ENCODE measurements at regions not wholly inside any gene's neighbourhood (a gene's known extent, or its start where the extent isn't known, plus 50 kb on each side); places are given as distances from the start of the nearest gene placed in this dataset.

GRCh38 chr14:89654998-89655397 lies 238.0 kb upstream of the FOXN3 start:
- Mint-ChIP-seq H3K27ac (no peak overlapping the region), H3K4me1 (peaks cover 15% of the 10 kb centered on the region), H3K27me3 (no peaks in the 10 kb centered on the region), H3K4me3 (no peak overlapping the region), H3K36me3 (no peaks in the 10 kb centered on the region), H3K9me3 (no peaks in the 10 kb centered on the region)

GRCh38 chr14:89652352-89652751 lies 235.3 kb upstream of the FOXN3 start:
- H3K4me3 Mint-ChIP-seq = no peak overlapping the region
- no peaks in the 10 kb centered on the region for H3K9me3 Mint-ChIP-seq
- no peak overlapping the region for H3K27ac Mint-ChIP-seq
- no peaks in the 10 kb centered on the region for H3K27me3 Mint-ChIP-seq
- peaks cover 24% of the 10 kb centered on the region for H3K4me1 Mint-ChIP-seq
- H3K36me3 Mint-ChIP-seq = no peaks in the 10 kb centered on the region

GRCh38 chr14:89651805-89652204 lies 234.8 kb upstream of the FOXN3 start:
- H3K4me3 Mint-ChIP-seq = no peak overlapping the region

GRCh38 chr14:89650077-89650978 lies 233.3 kb upstream of the FOXN3 start:
- Mint-ChIP-seq H3K9me3 (no peaks in the 10 kb centered on the region), H3K27ac (peak overlapping the region; percentile 49), H3K4me3 (no peak overlapping the region), H3K36me3 (no peaks in the 10 kb centered on the region), H3K27me3 (no peaks in the 10 kb centered on the region), H3K4me1 (peaks cover 21% of the 10 kb centered on the region)

More at GRCh38 chr14:89651805-89652204, 234.8 kb upstream of the FOXN3 start:
- peaks cover 21% of the 10 kb centered on the region for H3K4me1 Mint-ChIP-seq
- no peaks in the 10 kb centered on the region for H3K27me3 Mint-ChIP-seq
- no peaks in the 10 kb centered on the region for H3K9me3 Mint-ChIP-seq
- H3K27ac Mint-ChIP-seq = no peak overlapping the region
- no peaks in the 10 kb centered on the region for H3K36me3 Mint-ChIP-seq

GRCh38 chr14:89649451-89650075 lies 232.5 kb upstream of the FOXN3 start:
- H3K4me3 Mint-ChIP-seq = no peak overlapping the region
- peak overlapping the region; percentile 74 for H3K27ac Mint-ChIP-seq
- H3K9me3 Mint-ChIP-seq = no peaks in the 10 kb centered on the region
- H3K27me3 Mint-ChIP-seq = no peaks in the 10 kb centered on the region
- H3K36me3 Mint-ChIP-seq = no peaks in the 10 kb centered on the region
- H3K4me1 Mint-ChIP-seq = peaks cover 21% of the 10 kb centered on the region

GRCh38 chr14:89648924-89649323 lies 231.9 kb upstream of the FOXN3 start:
- H3K9me3 Mint-ChIP-seq = no peaks in the 10 kb centered on the region
- no peak overlapping the region for H3K4me3 Mint-ChIP-seq
- no peaks in the 10 kb centered on the region for H3K36me3 Mint-ChIP-seq
- no peaks in the 10 kb centered on the region for H3K27me3 Mint-ChIP-seq
- H3K27ac Mint-ChIP-seq = peak overlapping the region; percentile 37
- H3K4me1 Mint-ChIP-seq = peaks cover 26% of the 10 kb centered on the region

- H3K36me3 Mint-ChIP-seq = no peaks in the 10 kb centered on the region
- no peaks in the 10 kb centered on the region for H3K27me3 Mint-ChIP-seq
- H3K4me1 Mint-ChIP-seq = peaks cover 26% of the 10 kb centered on the region
- peak overlapping the region; percentile 37 for H3K27ac Mint-ChIP-seq
- H3K4me3 Mint-ChIP-seq = no peak overlapping the region
- no peaks in the 10 kb centered on the region for H3K9me3 Mint-ChIP-seq
Observed at GRCh38 chr14:89648510-89648909, 231.5 kb upstream of the FOXN3 start.

GRCh38 chr14:89646971-89647370 lies 229.9 kb upstream of the FOXN3 start:
- Mint-ChIP-seq H3K9me3 (no peaks in the 10 kb centered on the region), H3K27me3 (no peaks in the 10 kb centered on the region), H3K36me3 (peaks cover 2% of the 10 kb centered on the region), H3K4me3 (no peak overlapping the region), H3K4me1 (peaks cover 39% of the 10 kb centered on the region), H3K27ac (no peak overlapping the region)

- H3K4me1 Mint-ChIP-seq = peaks cover 47% of the 10 kb centered on the region
- H3K36me3 Mint-ChIP-seq = peaks cover 7% of the 10 kb centered on the region
- H3K9me3 Mint-ChIP-seq = peaks cover 6% of the 10 kb centered on the region
- H3K27me3 Mint-ChIP-seq = no peaks in the 10 kb centered on the region
- no peak overlapping the region for H3K4me3 Mint-ChIP-seq
- no peak overlapping the region for H3K27ac Mint-ChIP-seq
Observed at GRCh38 chr14:89644641-89645040, 227.6 kb upstream of the FOXN3 start.

GRCh38 chr14:89641495-89642175 lies 224.6 kb upstream of the FOXN3 start:
- no peaks in the 10 kb centered on the region for H3K27me3 Mint-ChIP-seq

GRCh38 chr14:89640141-89640540 lies 223.1 kb upstream of the FOXN3 start:
- H3K27ac Mint-ChIP-seq = peak overlapping the region; percentile 85
- H3K9me3 Mint-ChIP-seq = peaks cover 12% of the 10 kb centered on the region
- no peaks in the 10 kb centered on the region for H3K27me3 Mint-ChIP-seq
- peaks cover 68% of the 10 kb centered on the region for H3K4me1 Mint-ChIP-seq
- peaks cover 7% of the 10 kb centered on the region for H3K36me3 Mint-ChIP-seq
- peak overlapping the region; percentile 12 for H3K4me3 Mint-ChIP-seq

More at GRCh38 chr14:89641495-89642175, 224.6 kb upstream of the FOXN3 start:
- H3K4me3 Mint-ChIP-seq = peak overlapping the region; percentile 81
- H3K36me3 Mint-ChIP-seq = peaks cover 7% of the 10 kb centered on the region
- peak overlapping the region; percentile 77 for H3K27ac Mint-ChIP-seq
- peaks cover 68% of the 10 kb centered on the region for H3K4me1 Mint-ChIP-seq
- peaks cover 12% of the 10 kb centered on the region for H3K9me3 Mint-ChIP-seq

GRCh38 chr14:89639687-89640086 lies 222.7 kb upstream of the FOXN3 start:
- no peak overlapping the region for H3K4me3 Mint-ChIP-seq
- peaks cover 68% of the 10 kb centered on the region for H3K4me1 Mint-ChIP-seq
- peaks cover 7% of the 10 kb centered on the region for H3K36me3 Mint-ChIP-seq
- H3K27ac Mint-ChIP-seq = peak overlapping the region; percentile 85
- no peaks in the 10 kb centered on the region for H3K27me3 Mint-ChIP-seq
- H3K9me3 Mint-ChIP-seq = peaks cover 12% of the 10 kb centered on the region

GRCh38 chr14:89638891-89639290 lies 221.9 kb upstream of the FOXN3 start:
- Mint-ChIP-seq H3K4me3 (peak overlapping the region; percentile 76), H3K27me3 (no peaks in the 10 kb centered on the region), H3K27ac (peak overlapping the region; percentile 52), H3K9me3 (peaks cover 12% of the 10 kb centered on the region), H3K4me1 (peaks cover 62% of the 10 kb centered on the region), H3K36me3 (peaks cover 7% of the 10 kb centered on the region)

GRCh38 chr14:89637581-89637980 lies 220.5 kb upstream of the FOXN3 start:
- Mint-ChIP-seq H3K4me3 (no peak overlapping the region), H3K27me3 (no peaks in the 10 kb centered on the region), H3K4me1 (peaks cover 63% of the 10 kb centered on the region), H3K27ac (no peak overlapping the region), H3K36me3 (peaks cover 5% of the 10 kb centered on the region), H3K9me3 (peaks cover 12% of the 10 kb centered on the region)

- no peaks in the 10 kb centered on the region for H3K27me3 Mint-ChIP-seq
- no peak overlapping the region for H3K27ac Mint-ChIP-seq
- H3K4me3 Mint-ChIP-seq = no peak overlapping the region
- peaks cover 5% of the 10 kb centered on the region for H3K36me3 Mint-ChIP-seq
- peaks cover 12% of the 10 kb centered on the region for H3K9me3 Mint-ChIP-seq
- H3K4me1 Mint-ChIP-seq = peaks cover 60% of the 10 kb centered on the region
Observed at GRCh38 chr14:89635615-89636014, 218.6 kb upstream of the FOXN3 start.

- H3K4me1 Mint-ChIP-seq = peaks cover 61% of the 10 kb centered on the region
- H3K27me3 Mint-ChIP-seq = no peaks in the 10 kb centered on the region
- no peak overlapping the region for H3K4me3 Mint-ChIP-seq
- peaks cover 2% of the 10 kb centered on the region for H3K9me3 Mint-ChIP-seq
- no peaks in the 10 kb centered on the region for H3K36me3 Mint-ChIP-seq
- no peak overlapping the region for H3K27ac Mint-ChIP-seq
Observed at GRCh38 chr14:89634037-89634436, 217.0 kb upstream of the FOXN3 start.
